Stimulated activated naive CD4-positive, alpha-beta T cell (primary cell): ENCODE measurements at regions not wholly inside any gene's neighbourhood (a gene's known extent, or its start where the extent isn't known, plus 50 kb on each side); places are given as distances from the start of the nearest gene placed in this dataset.
"Not testable (repeated sequence)": the region's sequence is repeated elsewhere in the genome, so short reads cannot be mapped to it uniquely, and the experiment has no call there.

Experiments used
- DNase-seq, 6 experiments: peaks; one replicate each; lab custom pipeline; 2025; lab: John Stamatoyannopoulos, UW

- DNase-seq = no peak
These were observed 55.1 kb downstream of the RBMXL2 start for GRCh38 chr11:7143908-7144307.

DNA sequence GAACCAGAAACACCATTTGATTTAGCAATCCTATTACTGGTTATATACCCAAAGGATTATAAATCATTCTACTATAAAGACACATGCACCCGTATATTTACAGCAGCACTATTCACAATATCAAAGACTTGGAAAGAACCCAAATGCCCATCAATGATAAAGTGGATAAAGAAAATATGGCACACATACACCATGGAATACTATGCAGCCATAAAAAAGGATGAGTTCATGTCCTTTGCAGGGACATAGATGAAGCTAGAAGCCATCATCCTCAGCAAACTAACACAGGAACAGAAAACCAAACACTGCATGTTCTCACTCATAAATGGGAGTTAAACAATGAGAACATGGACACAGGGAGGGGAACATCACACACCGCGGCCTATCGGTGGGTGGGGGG is 61.3 kb downstream of the RBMXL2 start:
- not testable (repeated sequence) for DNase-seq

DNA sequence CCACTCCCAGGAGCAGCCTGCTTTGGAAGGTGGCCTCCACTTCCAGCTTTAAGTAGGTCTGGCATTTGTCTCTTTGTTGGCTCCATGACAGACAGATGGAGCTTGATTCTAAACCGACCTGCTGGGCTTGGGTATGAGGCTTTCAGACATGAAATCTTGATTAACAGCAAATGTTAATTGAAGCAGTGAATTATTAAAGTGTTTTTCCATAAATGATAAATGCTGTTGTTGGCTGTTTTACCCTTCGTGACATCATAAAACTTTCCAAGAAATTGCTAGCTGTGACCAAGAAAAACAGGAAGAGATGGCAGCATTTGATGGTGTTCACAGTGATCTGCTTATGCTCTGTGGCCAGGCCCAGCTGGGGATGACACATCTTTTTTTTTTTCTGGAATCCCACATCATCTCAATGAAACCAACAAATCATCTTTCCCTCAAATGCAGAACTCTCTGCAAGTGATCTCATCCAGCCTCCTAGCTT is 66.1 kb downstream of the RBMXL2 start:
- DNase-seq = no peak

DNA sequence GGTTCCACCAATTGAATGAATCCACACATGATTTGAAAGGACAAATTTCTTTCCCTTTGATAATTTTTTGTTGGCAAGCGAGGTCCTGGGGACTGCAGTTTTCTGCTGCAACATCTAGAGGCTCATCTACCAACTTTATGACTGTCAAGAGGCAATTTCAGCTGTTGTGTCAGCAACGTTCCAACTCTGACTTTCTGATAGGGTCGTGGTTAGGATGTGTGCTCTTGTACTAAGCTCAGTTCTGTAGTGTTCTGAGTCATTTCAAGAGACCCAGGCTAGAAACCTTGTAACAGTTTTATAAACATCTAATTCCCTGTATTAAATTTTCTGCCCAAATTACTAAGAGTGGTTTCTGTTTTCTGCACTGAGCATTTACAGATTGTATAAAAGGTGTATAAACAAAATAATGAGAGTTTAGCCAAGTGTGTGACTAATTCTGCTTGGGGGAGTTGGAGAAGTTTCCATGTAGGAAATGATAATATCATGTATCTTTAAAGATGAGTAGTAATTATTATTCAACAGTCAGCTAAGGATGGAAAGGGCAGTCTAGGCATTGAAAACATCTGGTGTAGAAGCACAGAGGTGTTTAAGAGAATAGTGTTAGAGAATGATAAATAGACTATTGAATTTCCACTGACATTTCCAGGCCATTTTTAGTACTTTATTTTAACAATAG is 72.2 kb downstream of the RBMXL2 start:
- DNase-seq = no peak

DNA sequence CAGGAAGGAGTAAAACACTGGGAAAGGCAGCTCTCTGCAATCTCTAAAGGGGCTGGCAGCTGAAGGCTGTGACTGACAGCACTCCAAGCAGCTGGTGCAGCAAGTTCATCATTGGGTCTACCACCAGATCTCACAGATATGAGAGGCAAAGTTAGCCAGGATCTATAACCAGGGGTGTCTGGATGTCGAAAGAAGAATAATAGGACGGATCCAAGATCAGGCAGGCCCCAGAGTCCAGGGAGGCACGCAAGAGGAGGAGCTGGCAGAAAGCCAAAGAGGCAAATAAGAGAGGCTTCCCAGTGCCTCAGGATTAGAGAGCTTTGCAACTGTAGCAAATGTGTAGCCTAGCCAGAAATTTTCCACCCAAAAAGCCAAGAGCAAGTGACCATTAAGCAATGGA is 77.1 kb downstream of the RBMXL2 start:
- no peak for DNase-seq

- no peak for DNase-seq
These were observed 79.4 kb downstream of the RBMXL2 start for GRCh38 chr11:7167976-7168740.

DNA sequence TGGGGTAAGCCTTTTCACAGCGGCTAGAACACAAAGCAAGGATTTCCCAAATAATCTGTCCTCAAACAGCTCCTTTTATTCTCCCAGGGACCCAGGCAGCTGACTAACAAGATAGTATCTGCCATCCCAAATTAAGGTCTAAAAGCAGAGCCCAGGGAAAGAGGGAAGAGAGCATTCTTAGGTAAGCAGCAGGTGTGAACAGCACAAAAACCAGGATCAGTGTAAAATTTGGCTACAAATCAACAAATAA is 79.9 kb downstream of the RBMXL2 start:
- no peak for DNase-seq

- no peak for DNase-seq
These were observed 81.3 kb upstream of the SYT9 start for GRCh38 chr11:7170431-7170830.

- no peak for DNase-seq
These were observed 76.7 kb upstream of the SYT9 start for GRCh38 chr11:7175007-7175406.

- DNase-seq = no peak
These were observed 65.5 kb upstream of the SYT9 start for GRCh38 chr11:7186190-7186589.

DNA sequence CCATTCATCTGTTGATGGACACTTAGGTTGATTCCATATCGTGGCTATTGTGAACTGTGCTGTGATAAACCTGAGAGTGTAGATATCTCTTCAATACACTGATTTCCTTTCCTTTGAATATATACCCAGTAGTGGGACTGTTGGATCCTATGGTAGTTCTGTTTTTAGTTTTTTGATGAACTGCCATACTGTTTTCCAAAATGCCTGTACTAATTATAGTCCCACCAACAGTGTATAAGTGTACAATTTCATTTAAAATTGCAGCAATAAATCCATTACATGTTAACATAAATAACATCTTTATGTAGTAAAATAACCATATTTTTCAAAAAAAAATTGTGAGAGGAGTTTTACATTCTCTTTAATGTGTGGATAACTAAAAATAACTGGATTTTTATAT is 65.0 kb upstream of the SYT9 start:
- no peak for DNase-seq

DNA sequence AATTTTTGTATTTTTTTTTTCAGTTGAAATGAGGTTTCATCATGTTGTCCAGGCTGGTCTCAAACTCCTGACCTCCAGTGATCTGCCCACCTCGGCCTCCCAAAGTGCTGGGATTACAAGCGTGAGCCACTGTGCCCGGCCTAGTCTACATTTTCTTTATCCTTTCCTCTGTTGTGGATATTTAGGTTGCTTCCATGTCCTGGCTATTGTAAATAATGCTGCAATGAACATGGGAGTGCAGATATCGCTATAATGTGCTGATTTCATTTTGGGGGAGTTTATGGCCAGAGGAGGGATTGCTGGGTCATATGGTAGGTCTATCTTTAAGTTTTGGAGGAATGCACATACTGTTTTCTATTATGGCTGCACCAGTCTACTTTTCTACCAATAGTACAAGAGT is 58.9 kb upstream of the SYT9 start:
- DNase-seq = peak in 1 of 6 experiments; percentile 14

GRCh38 chr11:7196396-7197146 is 55.1 kb upstream of the SYT9 start:
- no peak for DNase-seq

GRCh38 chr11:7197469-7197868 is 54.2 kb upstream of the SYT9 start:
- no peak for DNase-seq
